K562 (cell line): ENCODE measurements at regions not wholly inside any gene's neighbourhood (a gene's known extent, or its start where the extent isn't known, plus 50 kb on each side); places are given as distances from the start of the nearest gene placed in this dataset.

Experiments
- ATAC-seq: fragments of 200-7000 bp; cut with Tn5 transposase; 3 replicates; pipeline ENCODE4 v1.9.1; 2020; ENCODE audit warnings: moderate library complexity
- BruUV-seq: library from RNA; stranded (reverse); fragments of 400-500 nt; replicated peaks from 2 replicates; lab custom pipeline; 2021; lab: Mats Ljungman, UMichigan
- CTCF ChIA-PET: fragments of 300-600 bp; formaldehyde crosslinking; extraction: SDS; loops from one replicate; lab custom pipeline; 2021; ENCODE audit warnings: low intra/inter-chr PET ratio; lab: Yijun Ruan, JAX
- POLR2A ChIA-PET: fragments of 300-600, 350-650 bp; sonication (Branson Sonifier 250); formaldehyde crosslinking; extraction: SDS; loops from one replicate; lab custom pipeline; 2021; ENCODE audit warnings: antibody characterized with exemption, inconsistent platforms; lab: Yijun Ruan, JAX
- DNase-seq, 4 experiments: peaks; one replicate each; pipeline versions ENCODE4 v3.0.0 to v3.0.0-alpha.2; 2011 to 2018; ENCODE audit warnings: low spot score in 3 of 4, mixed read lengths in 3 of 4; ENCODE audit errors: extremely low read depth in 1 of 4
- FAIRE-seq: peaks from 2 replicates; lab custom pipeline; 2011; peaks lifted over from hg19 to GRCh38; lab: Jason Lieb, UNC
- H2AFZ ChIP-seq: 2 replicates; pipeline ENCODE4 v1.6.0; 2011; ENCODE audit warnings: low read depth, low read length, control low read depth, inconsistent platforms
- H3K27ac ChIP-seq: fragments of 200-600 bp; 3 replicates; pipeline ENCODE4 v1.8.0; 2011; ENCODE audit warnings: low read depth, mild to moderate bottlenecking, control low read depth, inconsistent platforms, low read length, moderate library complexity, mixed read lengths; ENCODE audit errors: extremely low read depth
- H3K27me3 ChIP-seq, 2 experiments: fragments of 300-600 bp in 1 of 2; 2 replicates in 1 of 2; 3 replicates in 1 of 2; pipeline versions ENCODE4 v1.6.0 to v1.8.0; 2011; ENCODE audit warnings: inconsistent platforms in 2 of 2, low read length in 2 of 2, mild to moderate bottlenecking in 1 of 2, mixed read lengths in 1 of 2, moderate library complexity in 1 of 2; ENCODE audit not compliant: control insufficient read depth in 2 of 2, insufficient read depth in 2 of 2
- H3K36me3 ChIP-seq: fragments of 300-600 bp; 3 replicates; pipeline ENCODE4 v1.8.0; 2011; ENCODE audit warnings: mild to moderate bottlenecking, low read length, inconsistent platforms; ENCODE audit not compliant: control insufficient read depth, insufficient read depth
- H3K4me1 ChIP-seq, 2 experiments: fragments of 200-600 bp in 1 of 2; replicated peaks in 1 of 2; 2 replicates in 1 of 2; 3 replicates in 1 of 2; pipeline versions ENCODE4 v1.5.1 to v1.8.0; 2011; ENCODE audit warnings: inconsistent platforms in 2 of 2, low read length in 2 of 2, mild to moderate bottlenecking in 1 of 2, mixed read lengths in 1 of 2, moderate library complexity in 1 of 2; ENCODE audit not compliant: control insufficient read depth in 2 of 2, insufficient read depth in 2 of 2
- H3K4me2 ChIP-seq: 2 replicates; pipeline ENCODE4 v1.6.1; 2011; ENCODE audit warnings: low read length, control low read depth, inconsistent platforms, mixed read lengths; ENCODE audit not compliant: insufficient read depth
- H3K4me3 ChIP-seq: fragments of 200-600 bp; sonication (generic), shearing (Covaris generic); 2 replicates; pipeline ENCODE4 v1.5.1; 2016; ENCODE audit warnings: control low read depth, inconsistent platforms
- H3K79me2 ChIP-seq: fragments of 200-600 bp; 3 replicates; pipeline ENCODE4 v1.8.0; 2011; ENCODE audit warnings: low read length, inconsistent platforms; ENCODE audit not compliant: control insufficient read depth, insufficient read depth
- H3K9ac ChIP-seq, 2 experiments: 2 replicates each; pipeline versions ENCODE4 v1.6.0 to v1.6.1; 2011; ENCODE audit warnings: low read depth in 2 of 2, low read length in 2 of 2, control low read depth in 1 of 2, inconsistent platforms in 1 of 2, mild to moderate bottlenecking in 1 of 2, mixed read lengths in 1 of 2; ENCODE audit not compliant: insufficient read depth in 1 of 2
- H3K9me1 ChIP-seq: one replicate; pipeline ENCODE4 v1.6.0; 2011; ENCODE audit warnings: inconsistent platforms, mild to moderate bottlenecking, low read length, moderate library complexity; ENCODE audit not compliant: control insufficient read depth, insufficient read depth
- H3K9me3 ChIP-seq: replicated peaks from 2 replicates; pipeline ENCODE4 v1.5.1; 2011; ENCODE audit warnings: low read depth, low read length, inconsistent platforms; ENCODE audit not compliant: control insufficient read depth, insufficient read depth
- H4K20me1 ChIP-seq: replicated peaks from 2 replicates; pipeline ENCODE4 v1.6.1; 2011; ENCODE audit warnings: low read length, inconsistent platforms, mixed read lengths; ENCODE audit not compliant: control insufficient read depth, insufficient read depth
- CREBBP ChIP-seq: IDR thresholded peaks from one replicate; pipeline ENCODE4 v1.6.1; 2012; ENCODE audit warnings: low read depth, mild to moderate bottlenecking, control low read depth, inconsistent platforms, low read length
- JUND ChIP-seq, 2 experiments: IDR thresholded peaks; 2 replicates in 1 of 2; 3 replicates in 1 of 2; pipeline ENCODE4 v1.6.1; 2011; ENCODE audit warnings: borderline replicate concordance in 2 of 2, low read depth in 2 of 2, low read length in 2 of 2, improper control_type of control experiment in 1 of 2, missing biosample characterization in 1 of 2, missing genetic modification characterization in 1 of 2, missing genetic modification reagents in 1 of 2
- LEF1 ChIP-seq: fragments of 450-650 bp; IDR thresholded peaks from 2 replicates; pipeline ENCODE4 v1.6.1; 2016; ENCODE audit warnings: mild to moderate bottlenecking
- MAZ ChIP-seq, 2 experiments: fragments of 450-650 bp in 1 of 2; sonication (generic) in 1 of 2; formaldehyde crosslinking; IDR thresholded peaks in 1 of 2; conservative IDR thresholded peaks in 1 of 2; 2 replicates each; pipeline versions ENCODE4 v1.4.0 to v1.5.0; 2020; ENCODE audit warnings: mild to moderate bottlenecking in 1 of 2, missing genetic modification reagents in 1 of 2
- SAP30 ChIP-seq: fragments of 200-600 bp; sonication (generic); IDR thresholded peaks from 2 replicates; pipeline ENCODE4 v1.6.1; 2012; ENCODE audit warnings: borderline replicate concordance, low read depth, mild to moderate bottlenecking, moderate library complexity, low read length, control low read depth, inconsistent platforms; ENCODE audit not compliant: insufficient read depth, poor library complexity, severe bottlenecking
- SLC30A9 ChIP-seq: fragments of 250-450 bp; sonication (Bioruptor Pico); IDR thresholded peaks from 2 replicates; pipeline ENCODE4 v1.8.0; 2022; ENCODE audit warnings: mild to moderate bottlenecking, moderate library complexity
- ZNF76 ChIP-seq: fragments of 250-450 bp; sonication (Bioruptor Pico); IDR thresholded peaks from 2 replicates; pipeline ENCODE4 v1.4.0; 2020; ENCODE audit warnings: mild to moderate bottlenecking, moderate library complexity, borderline replicate concordance
- WGBS: fragments of 100-300 bp; shearing (Covaris generic); methylation state at CpG from one replicate; pipeline ENCODE4 v1.1.6; 2016; ENCODE audit warnings: low coverage, mixed read lengths; ENCODE audit not compliant: insufficient coverage; ENCODE audit errors: missing lambda C conversion rate; 5-methylcytosine and 5-hydroxymethylcytosine counted together
- in situ Hi-C: fragments of 300-500 bp; cut with MboI; formaldehyde crosslinking; loops from 4 replicates; pipeline ENCODE4 v1.15.0; 2018; ENCODE audit warnings: inconsistent platforms, mixed read lengths
- intact Hi-C: fragments of 100-400 bp; cut with micrococcal nuclease; formaldehyde crosslinking; loops from 2 replicates; pipeline ENCODE4 v1.14.2; 2022
- TF ChIP-seq, protein P1 (sequence below): fragments of 450-650 bp; IDR thresholded peaks from 2 replicates; pipeline ENCODE4 v1.6.1; 2014; ENCODE audit warnings: low read depth, mild to moderate bottlenecking, moderate library complexity, borderline replicate concordance
- TF ChIP-seq, protein P2 (sequence below): fragments of 450-650 bp; IDR thresholded peaks from 2 replicates; pipeline ENCODE4 v1.6.1; 2016; ENCODE audit warnings: mild to moderate bottlenecking, moderate library complexity

DNA sequence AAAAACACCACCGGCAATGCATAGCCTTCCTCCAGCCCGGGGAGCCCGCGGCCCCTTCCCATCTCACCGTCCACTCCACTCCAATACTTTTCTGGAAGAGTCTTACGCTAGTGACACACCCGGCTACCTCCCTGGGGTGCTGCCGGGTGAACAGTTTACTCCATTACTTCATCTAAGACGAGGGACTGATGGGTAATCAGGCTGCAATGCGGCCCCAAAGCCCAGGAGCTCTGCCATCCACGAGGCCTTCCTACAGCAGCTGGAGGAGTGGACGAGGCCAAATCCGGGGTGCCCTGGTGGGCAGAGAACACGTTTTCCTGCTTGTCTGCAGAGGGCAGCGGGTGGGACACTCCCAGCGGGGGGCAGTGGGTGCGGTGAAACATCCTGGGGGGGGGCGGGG lies 356.2 kb upstream of the SHH start:
- CTCF ChIA-PET = no interaction called here
- DNase-seq (no peak), ATAC-seq (no peak), FAIRE-seq (no peak)
- H3K27me3 ChIP-seq = peaks cover 20 to 50% of the 10 kb centered on the region in 2 experiments; a peak in 4 of 5 replicates
- H3K9me3 ChIP-seq = no peaks in the 10 kb centered on the region
- no peak overlapping the region for H3K4me3 ChIP-seq
- no peaks in the 10 kb centered on the region for H3K36me3 ChIP-seq
- H3K27ac ChIP-seq = no peak overlapping the region
- no TSS peak for BruUV-seq
- H3K9me1 ChIP-seq = no peaks in the 10 kb centered on the region
- H3K4me1 ChIP-seq = peaks cover 0 to 10% of the 10 kb centered on the region in 2 experiments; a peak in 1 of 5 replicates
- H3K4me2 ChIP-seq = no peak overlapping the region
- 15% methylated on average over 17 of the region's 18 CpGs for WGBS
- no peak overlapping the region for H2AFZ ChIP-seq
- intact Hi-C loops (no loop called here), in situ Hi-C loops (no loop called here)
- peaks cover 4% of the 10 kb centered on the region; the same call in 1 of the 2 replicates for H4K20me1 ChIP-seq
- no peaks in the 10 kb centered on the region for H3K79me2 ChIP-seq
- no peak overlapping the region for H3K9ac ChIP-seq
- POLR2A ChIA-PET = interaction anchor here (0.6 to 1.0 kb wide), 3 partner anchors 22 to 105 kb away, joined by 3 to 5 read pairs (median 3); no protein-coding TSS in a partner anchor
- TF ChIP-seq, protein P1, sequence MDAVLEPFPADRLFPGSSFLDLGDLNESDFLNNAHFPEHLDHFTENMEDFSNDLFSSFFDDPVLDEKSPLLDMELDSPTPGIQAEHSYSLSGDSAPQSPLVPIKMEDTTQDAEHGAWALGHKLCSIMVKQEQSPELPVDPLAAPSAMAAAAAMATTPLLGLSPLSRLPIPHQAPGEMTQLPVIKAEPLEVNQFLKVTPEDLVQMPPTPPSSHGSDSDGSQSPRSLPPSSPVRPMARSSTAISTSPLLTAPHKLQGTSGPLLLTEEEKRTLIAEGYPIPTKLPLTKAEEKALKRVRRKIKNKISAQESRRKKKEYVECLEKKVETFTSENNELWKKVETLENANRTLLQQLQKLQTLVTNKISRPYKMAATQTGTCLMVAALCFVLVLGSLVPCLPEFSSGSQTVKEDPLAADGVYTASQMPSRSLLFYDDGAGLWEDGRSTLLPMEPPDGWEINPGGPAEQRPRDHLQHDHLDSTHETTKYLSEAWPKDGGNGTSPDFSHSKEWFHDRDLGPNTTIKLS = no peak
- TF ChIP-seq, protein P2, sequence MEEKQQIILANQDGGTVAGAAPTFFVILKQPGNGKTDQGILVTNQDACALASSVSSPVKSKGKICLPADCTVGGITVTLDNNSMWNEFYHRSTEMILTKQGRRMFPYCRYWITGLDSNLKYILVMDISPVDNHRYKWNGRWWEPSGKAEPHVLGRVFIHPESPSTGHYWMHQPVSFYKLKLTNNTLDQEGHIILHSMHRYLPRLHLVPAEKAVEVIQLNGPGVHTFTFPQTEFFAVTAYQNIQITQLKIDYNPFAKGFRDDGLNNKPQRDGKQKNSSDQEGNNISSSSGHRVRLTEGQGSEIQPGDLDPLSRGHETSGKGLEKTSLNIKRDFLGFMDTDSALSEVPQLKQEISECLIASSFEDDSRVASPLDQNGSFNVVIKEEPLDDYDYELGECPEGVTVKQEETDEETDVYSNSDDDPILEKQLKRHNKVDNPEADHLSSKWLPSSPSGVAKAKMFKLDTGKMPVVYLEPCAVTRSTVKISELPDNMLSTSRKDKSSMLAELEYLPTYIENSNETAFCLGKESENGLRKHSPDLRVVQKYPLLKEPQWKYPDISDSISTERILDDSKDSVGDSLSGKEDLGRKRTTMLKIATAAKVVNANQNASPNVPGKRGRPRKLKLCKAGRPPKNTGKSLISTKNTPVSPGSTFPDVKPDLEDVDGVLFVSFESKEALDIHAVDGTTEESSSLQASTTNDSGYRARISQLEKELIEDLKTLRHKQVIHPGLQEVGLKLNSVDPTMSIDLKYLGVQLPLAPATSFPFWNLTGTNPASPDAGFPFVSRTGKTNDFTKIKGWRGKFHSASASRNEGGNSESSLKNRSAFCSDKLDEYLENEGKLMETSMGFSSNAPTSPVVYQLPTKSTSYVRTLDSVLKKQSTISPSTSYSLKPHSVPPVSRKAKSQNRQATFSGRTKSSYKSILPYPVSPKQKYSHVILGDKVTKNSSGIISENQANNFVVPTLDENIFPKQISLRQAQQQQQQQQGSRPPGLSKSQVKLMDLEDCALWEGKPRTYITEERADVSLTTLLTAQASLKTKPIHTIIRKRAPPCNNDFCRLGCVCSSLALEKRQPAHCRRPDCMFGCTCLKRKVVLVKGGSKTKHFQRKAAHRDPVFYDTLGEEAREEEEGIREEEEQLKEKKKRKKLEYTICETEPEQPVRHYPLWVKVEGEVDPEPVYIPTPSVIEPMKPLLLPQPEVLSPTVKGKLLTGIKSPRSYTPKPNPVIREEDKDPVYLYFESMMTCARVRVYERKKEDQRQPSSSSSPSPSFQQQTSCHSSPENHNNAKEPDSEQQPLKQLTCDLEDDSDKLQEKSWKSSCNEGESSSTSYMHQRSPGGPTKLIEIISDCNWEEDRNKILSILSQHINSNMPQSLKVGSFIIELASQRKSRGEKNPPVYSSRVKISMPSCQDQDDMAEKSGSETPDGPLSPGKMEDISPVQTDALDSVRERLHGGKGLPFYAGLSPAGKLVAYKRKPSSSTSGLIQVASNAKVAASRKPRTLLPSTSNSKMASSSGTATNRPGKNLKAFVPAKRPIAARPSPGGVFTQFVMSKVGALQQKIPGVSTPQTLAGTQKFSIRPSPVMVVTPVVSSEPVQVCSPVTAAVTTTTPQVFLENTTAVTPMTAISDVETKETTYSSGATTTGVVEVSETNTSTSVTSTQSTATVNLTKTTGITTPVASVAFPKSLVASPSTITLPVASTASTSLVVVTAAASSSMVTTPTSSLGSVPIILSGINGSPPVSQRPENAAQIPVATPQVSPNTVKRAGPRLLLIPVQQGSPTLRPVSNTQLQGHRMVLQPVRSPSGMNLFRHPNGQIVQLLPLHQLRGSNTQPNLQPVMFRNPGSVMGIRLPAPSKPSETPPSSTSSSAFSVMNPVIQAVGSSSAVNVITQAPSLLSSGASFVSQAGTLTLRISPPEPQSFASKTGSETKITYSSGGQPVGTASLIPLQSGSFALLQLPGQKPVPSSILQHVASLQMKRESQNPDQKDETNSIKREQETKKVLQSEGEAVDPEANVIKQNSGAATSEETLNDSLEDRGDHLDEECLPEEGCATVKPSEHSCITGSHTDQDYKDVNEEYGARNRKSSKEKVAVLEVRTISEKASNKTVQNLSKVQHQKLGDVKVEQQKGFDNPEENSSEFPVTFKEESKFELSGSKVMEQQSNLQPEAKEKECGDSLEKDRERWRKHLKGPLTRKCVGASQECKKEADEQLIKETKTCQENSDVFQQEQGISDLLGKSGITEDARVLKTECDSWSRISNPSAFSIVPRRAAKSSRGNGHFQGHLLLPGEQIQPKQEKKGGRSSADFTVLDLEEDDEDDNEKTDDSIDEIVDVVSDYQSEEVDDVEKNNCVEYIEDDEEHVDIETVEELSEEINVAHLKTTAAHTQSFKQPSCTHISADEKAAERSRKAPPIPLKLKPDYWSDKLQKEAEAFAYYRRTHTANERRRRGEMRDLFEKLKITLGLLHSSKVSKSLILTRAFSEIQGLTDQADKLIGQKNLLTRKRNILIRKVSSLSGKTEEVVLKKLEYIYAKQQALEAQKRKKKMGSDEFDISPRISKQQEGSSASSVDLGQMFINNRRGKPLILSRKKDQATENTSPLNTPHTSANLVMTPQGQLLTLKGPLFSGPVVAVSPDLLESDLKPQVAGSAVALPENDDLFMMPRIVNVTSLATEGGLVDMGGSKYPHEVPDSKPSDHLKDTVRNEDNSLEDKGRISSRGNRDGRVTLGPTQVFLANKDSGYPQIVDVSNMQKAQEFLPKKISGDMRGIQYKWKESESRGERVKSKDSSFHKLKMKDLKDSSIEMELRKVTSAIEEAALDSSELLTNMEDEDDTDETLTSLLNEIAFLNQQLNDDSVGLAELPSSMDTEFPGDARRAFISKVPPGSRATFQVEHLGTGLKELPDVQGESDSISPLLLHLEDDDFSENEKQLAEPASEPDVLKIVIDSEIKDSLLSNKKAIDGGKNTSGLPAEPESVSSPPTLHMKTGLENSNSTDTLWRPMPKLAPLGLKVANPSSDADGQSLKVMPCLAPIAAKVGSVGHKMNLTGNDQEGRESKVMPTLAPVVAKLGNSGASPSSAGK = no peak
- no peak for TF ChIP-seq CREBBP
- TF ChIP-seq LEF1 = no peak
- no peak for TF ChIP-seq JUND (IDR thresholded peaks at IDR 0.05; ENCODE audit: borderline replicate concordance, low read depth, low read length)
- TF ChIP-seq JUND (tag; IDR thresholded peaks at IDR 0.05; ENCODE audit: borderline replicate concordance, low read depth, low read length) = no peak
- TF ChIP-seq SLC30A9 (CRISPR knock-in tag) = no peak
- TF ChIP-seq MAZ (CRISPR knock-in tag; conservative IDR thresholded peaks at IDR 0.05 in 1 of 2, IDR thresholded peaks at IDR 0.05 in 1 of 2) = no peak
- TF ChIP-seq SAP30 = no peak
- TF ChIP-seq ZNF76 (CRISPR knock-in tag) = no peak
